ENCODE measurements at regions not wholly inside any gene's neighbourhood (a gene's known extent, or its start where the extent isn't known, plus 50 kb on each side); places are given as distances from the start of the nearest gene placed in this dataset.

- 40% methylated on average over 1 of the region's 2 CpGs for WGBS
Observed at GRCh38 chr5:42143361-42143760, 218.3 kb downstream of the FBXO4 start.

GRCh38 chr5:42148813-42149212 is 223.7 kb downstream of the FBXO4 start:
- no peak overlapping the region for H2BK12ac ChIP-seq (ENCODE audit: low read length in 2 of 2)
- no peak overlapping the region for H3K27ac ChIP-seq (ENCODE audit: low read length, poor library complexity, severe bottlenecking)
- H3K9ac ChIP-seq (ENCODE audit: low read length), result no peak overlapping the region
- no peak overlapping the region for H4K8ac ChIP-seq (ENCODE audit: low read length)
- no peak overlapping the region for H2AK5ac ChIP-seq (ENCODE audit: low read length, severe bottlenecking)
- H3K27me3 ChIP-seq (ENCODE audit: control insufficient read depth in 1 of 2, insufficient read depth in 1 of 2, low read length in 2 of 2), result no peaks in the 10 kb centered on the region
- no peaks in the 10 kb centered on the region for H3K36me3 ChIP-seq (ENCODE audit: control insufficient read depth in 1 of 2, insufficient read depth in 2 of 2, low read depth in 1 of 2, low read length in 2 of 2)
- no peak overlapping the region for H4K91ac ChIP-seq (ENCODE audit: low read length)
- H3K14ac ChIP-seq (ENCODE audit: low read length in 2 of 2), result no peak overlapping the region
- H3K79me1 ChIP-seq (replicated peaks; ENCODE audit: low read length, poor library complexity, severe bottlenecking), result no peaks in the 10 kb centered on the region
- H2BK5ac ChIP-seq (ENCODE audit: low read depth, low read length, poor library complexity, severe bottlenecking), result no peak overlapping the region
- no peak overlapping the region for H3K4me3 ChIP-seq (ENCODE audit: insufficient read depth in 1 of 2, low read depth in 1 of 2, low read length in 2 of 2)
- H2BK120ac ChIP-seq (ENCODE audit: low read depth, low read length), result no peak overlapping the region
- WGBS, result 22% methylated on average over 1 of the region's 1 CpG
- no peak overlapping the region for H3K4ac ChIP-seq (ENCODE audit: low read depth in 1 of 2, low read length in 2 of 2)
- H3K9me3 ChIP-seq (ENCODE audit: control insufficient read depth, low read length), result peaks cover 18% of the 10 kb centered on the region
- no peaks in the 10 kb centered on the region for H3K4me1 ChIP-seq (ENCODE audit: control insufficient read depth, insufficient read depth, low read depth, low read length)
- no peak for DNase-seq
- H3K18ac ChIP-seq (ENCODE audit: low read depth in 1 of 2, low read length in 2 of 2), result no peak overlapping the region
- no peak overlapping the region for H2AFZ ChIP-seq (ENCODE audit: low read depth, low read length)
- no peak overlapping the region for H2BK15ac ChIP-seq (ENCODE audit: low read depth, poor library complexity, severe bottlenecking)
- no peak overlapping the region for H3K23ac ChIP-seq (ENCODE audit: low read length in 2 of 2)
- H3K4me2 ChIP-seq (ENCODE audit: low read length, poor library complexity, severe bottlenecking), result no peak overlapping the region

More at GRCh38 chr5:42143361-42143760, 218.3 kb downstream of the FBXO4 start:
- H2BK15ac ChIP-seq (ENCODE audit: low read depth, poor library complexity, severe bottlenecking), result no peak overlapping the region
- no peak overlapping the region for H2BK12ac ChIP-seq (ENCODE audit: low read length in 2 of 2)
- no peak overlapping the region for H2AK5ac ChIP-seq (ENCODE audit: low read length, severe bottlenecking)
- no peak overlapping the region for H2BK120ac ChIP-seq (ENCODE audit: low read depth, low read length)
- H3K23ac ChIP-seq (ENCODE audit: low read length in 2 of 2), result no peak overlapping the region
- H3K9me3 ChIP-seq (ENCODE audit: control insufficient read depth, low read length), result peaks cover 6% of the 10 kb centered on the region
- H4K8ac ChIP-seq (ENCODE audit: low read length), result no peak overlapping the region
- no peak overlapping the region for H3K4me2 ChIP-seq (ENCODE audit: low read length, poor library complexity, severe bottlenecking)
- H3K18ac ChIP-seq (ENCODE audit: low read depth in 1 of 2, low read length in 2 of 2), result no peak overlapping the region
- H2BK5ac ChIP-seq (ENCODE audit: low read depth, low read length, poor library complexity, severe bottlenecking), result no peak overlapping the region
- H3K4me3 ChIP-seq (ENCODE audit: insufficient read depth in 1 of 2, low read depth in 1 of 2, low read length in 2 of 2), result no peak overlapping the region
- no peak overlapping the region for H2AFZ ChIP-seq (ENCODE audit: low read depth, low read length)
- H3K79me1 ChIP-seq (replicated peaks; ENCODE audit: low read length, poor library complexity, severe bottlenecking), result no peaks in the 10 kb centered on the region
- no peaks in the 10 kb centered on the region for H3K27me3 ChIP-seq (ENCODE audit: control insufficient read depth in 1 of 2, insufficient read depth in 1 of 2, low read length in 2 of 2)
- no peak overlapping the region for H3K14ac ChIP-seq (ENCODE audit: low read length in 2 of 2)
- no peaks in the 10 kb centered on the region for H3K36me3 ChIP-seq (ENCODE audit: control insufficient read depth in 1 of 2, insufficient read depth in 2 of 2, low read depth in 1 of 2, low read length in 2 of 2)
- no peak overlapping the region for H3K9ac ChIP-seq (ENCODE audit: low read length)
- no peaks in the 10 kb centered on the region for H3K4me1 ChIP-seq (ENCODE audit: control insufficient read depth, insufficient read depth, low read depth, low read length)
- no peak for DNase-seq
- no peak overlapping the region for H3K4ac ChIP-seq (ENCODE audit: low read depth in 1 of 2, low read length in 2 of 2)
- no peak overlapping the region for H4K91ac ChIP-seq (ENCODE audit: low read length)
- H3K27ac ChIP-seq (ENCODE audit: low read length, poor library complexity, severe bottlenecking), result no peak overlapping the region

- H3K18ac ChIP-seq (ENCODE audit: low read depth in 1 of 2, low read length in 2 of 2), result no peak overlapping the region
- H3K14ac ChIP-seq (ENCODE audit: low read length in 2 of 2), result no peak overlapping the region
- H4K91ac ChIP-seq (ENCODE audit: low read length), result no peak overlapping the region
- WGBS, result 67% methylated on average over 1 of the region's 3 CpGs
- no peak overlapping the region for H3K27ac ChIP-seq (ENCODE audit: low read length, poor library complexity, severe bottlenecking)
- no peak overlapping the region for H4K8ac ChIP-seq (ENCODE audit: low read length)
- H2BK12ac ChIP-seq (ENCODE audit: low read length in 2 of 2), result no peak overlapping the region
- H2AFZ ChIP-seq (ENCODE audit: low read depth, low read length), result no peak overlapping the region
- no peak overlapping the region for H3K4ac ChIP-seq (ENCODE audit: low read depth in 1 of 2, low read length in 2 of 2)
- no peaks in the 10 kb centered on the region for H3K79me1 ChIP-seq (replicated peaks; ENCODE audit: low read length, poor library complexity, severe bottlenecking)
- no peak overlapping the region for H3K9ac ChIP-seq (ENCODE audit: low read length)
- H3K4me3 ChIP-seq (ENCODE audit: insufficient read depth in 1 of 2, low read depth in 1 of 2, low read length in 2 of 2), result no peak overlapping the region
- no peaks in the 10 kb centered on the region for H3K36me3 ChIP-seq (ENCODE audit: control insufficient read depth in 1 of 2, insufficient read depth in 2 of 2, low read depth in 1 of 2, low read length in 2 of 2)
- no peaks in the 10 kb centered on the region for H3K4me1 ChIP-seq (ENCODE audit: control insufficient read depth, insufficient read depth, low read depth, low read length)
- H3K23ac ChIP-seq (ENCODE audit: low read length in 2 of 2), result no peak overlapping the region
- no peaks in the 10 kb centered on the region for H3K27me3 ChIP-seq (ENCODE audit: control insufficient read depth in 1 of 2, insufficient read depth in 1 of 2, low read length in 2 of 2)
- no peak overlapping the region for H3K4me2 ChIP-seq (ENCODE audit: low read length, poor library complexity, severe bottlenecking)
- no peaks in the 10 kb centered on the region for H3K9me3 ChIP-seq (ENCODE audit: control insufficient read depth, low read length)
- DNase-seq, result no peak
- no peak overlapping the region for H2AK5ac ChIP-seq (ENCODE audit: low read length, severe bottlenecking)
- no peak overlapping the region for H2BK120ac ChIP-seq (ENCODE audit: low read depth, low read length)
- no peak overlapping the region for H2BK5ac ChIP-seq (ENCODE audit: low read depth, low read length, poor library complexity, severe bottlenecking)
- H2BK15ac ChIP-seq (ENCODE audit: low read depth, poor library complexity, severe bottlenecking), result no peak overlapping the region
Observed at GRCh38 chr5:42157215-42157614, 232.1 kb downstream of the FBXO4 start.

GRCh38 chr5:42163083-42163482 is 238.0 kb downstream of the FBXO4 start:
- Histone ChIP-seq H3K23ac (ENCODE audit: low read length in 2 of 2) (no peak overlapping the region), H3K9ac (ENCODE audit: low read length) (no peak overlapping the region), H2BK120ac (ENCODE audit: low read depth, low read length) (no peak overlapping the region), H2AFZ (ENCODE audit: low read depth, low read length) (no peak overlapping the region), H3K4me2 (ENCODE audit: low read length, poor library complexity, severe bottlenecking) (no peak overlapping the region), H2AK5ac (ENCODE audit: low read length, severe bottlenecking) (no peak overlapping the region), H3K27ac (ENCODE audit: low read length, poor library complexity, severe bottlenecking) (no peak overlapping the region), H3K9me3 (ENCODE audit: control insufficient read depth, low read length) (no peaks in the 10 kb centered on the region), H3K14ac (ENCODE audit: low read length in 2 of 2) (no peak overlapping the region), H3K4me1 (ENCODE audit: control insufficient read depth, insufficient read depth, low read depth, low read length) (no peaks in the 10 kb centered on the region), H4K91ac (ENCODE audit: low read length) (no peak overlapping the region), H4K8ac (ENCODE audit: low read length) (no peak overlapping the region), H2BK5ac (ENCODE audit: low read depth, low read length, poor library complexity, severe bottlenecking) (no peak overlapping the region), H2BK15ac (ENCODE audit: low read depth, poor library complexity, severe bottlenecking) (no peak overlapping the region), H3K36me3 (ENCODE audit: control insufficient read depth in 1 of 2, insufficient read depth in 2 of 2, low read depth in 1 of 2, low read length in 2 of 2) (no peaks in the 10 kb centered on the region), H2BK12ac (ENCODE audit: low read length in 2 of 2) (no peak overlapping the region), H3K27me3 (ENCODE audit: control insufficient read depth in 1 of 2, insufficient read depth in 1 of 2, low read length in 2 of 2) (no peaks in the 10 kb centered on the region), H3K4me3 (ENCODE audit: insufficient read depth in 1 of 2, low read depth in 1 of 2, low read length in 2 of 2) (no peak overlapping the region), H3K79me1 (replicated peaks; ENCODE audit: low read length, poor library complexity, severe bottlenecking) (no peaks in the 10 kb centered on the region), H3K18ac (ENCODE audit: low read depth in 1 of 2, low read length in 2 of 2) (no peak overlapping the region), H3K4ac (ENCODE audit: low read depth in 1 of 2, low read length in 2 of 2) (no peak overlapping the region)
- no peak for DNase-seq
- WGBS, result no CpG with 5 or more reads among the region's 1 CpG
